H1 (cell line): ENCODE measurements at regions not wholly inside any gene's neighbourhood (a gene's known extent, or its start where the extent isn't known, plus 50 kb on each side); places are given as distances from the start of the nearest gene placed in this dataset.

ENCODE experiments used
- CTCF ChIA-PET: fragments of 300-600 bp; sonication (Branson Sonifier 250); formaldehyde crosslinking; loops from one replicate; lab custom pipeline; 2021; ENCODE audit not compliant: partially characterized antibody; lab: Charles Lee
- POLR2A ChIA-PET: fragments of 300-600 bp; sonication (Branson Sonifier 250); formaldehyde crosslinking; loops from one replicate; lab custom pipeline; 2021; ENCODE audit warnings: inconsistent platforms; ENCODE audit not compliant: partially characterized antibody; lab: Charles Lee
- DNase-seq, 2 experiments: peaks; one replicate each; pipeline versions ENCODE4 v3.0.0 to v3.0.0-alpha.2; 2010 to 2022; ENCODE audit warnings: low spot score in 2 of 2, low read depth in 1 of 2, mixed read lengths in 1 of 2
- FAIRE-seq: peaks from 2 replicates; lab custom pipeline; 2011; peaks lifted over from hg19 to GRCh38; lab: Jason Lieb, UNC
- H2AFZ ChIP-seq: 2 replicates; pipeline ENCODE4 v1.8.1; 2012; ENCODE audit warnings: low read length, inconsistent platforms
- H2AK5ac ChIP-seq: 2 replicates; pipeline ENCODE4 v1.6.1; 2013; ENCODE audit warnings: low read depth, low read length
- H2BK120ac ChIP-seq: replicated peaks from 2 replicates; pipeline ENCODE3; 2013; ENCODE audit warnings: low read depth, low read length, inconsistent platforms
- H2BK12ac ChIP-seq: 2 replicates; pipeline ENCODE4 v1.6.1; 2013; ENCODE audit warnings: low read depth, low read length
- H2BK15ac ChIP-seq: 2 replicates; pipeline ENCODE4 v1.6.1; 2013; ENCODE audit warnings: low read length
- H2BK20ac ChIP-seq: 2 replicates; pipeline ENCODE4 v1.6.1; 2013; ENCODE audit warnings: low read length
- H2BK5ac ChIP-seq: 2 replicates; pipeline ENCODE4 v1.6.1; 2013; ENCODE audit warnings: low read depth, low read length
- H3K14ac ChIP-seq: 2 replicates; pipeline ENCODE4 v1.6.1; 2013; ENCODE audit warnings: inconsistent platforms; ENCODE audit not compliant: insufficient read length
- H3K18ac ChIP-seq: 2 replicates; pipeline ENCODE4 v1.6.1; 2013; ENCODE audit warnings: low read length; ENCODE audit errors: extremely low read depth
- H3K23ac ChIP-seq: 2 replicates; pipeline ENCODE4 v1.6.1; 2013; ENCODE audit warnings: inconsistent platforms; ENCODE audit not compliant: insufficient read length
- H3K23me2 ChIP-seq: 2 replicates; pipeline ENCODE4 v1.6.1; 2013; ENCODE audit warnings: low read depth, low read length
- H3K27ac ChIP-seq: 2 replicates; pipeline ENCODE4 v1.6.1; 2011; ENCODE audit warnings: low read depth, low read length, inconsistent platforms
- H3K27me3 ChIP-seq, 4 experiments: replicated peaks in 1 of 4; 1 replicate in 1 of 4; 2 replicates in 3 of 4; pipeline versions ENCODE4 v1.6.1 to v1.8.1; 2011 to 2013; ENCODE audit warnings: low read length in 3 of 4, mild to moderate bottlenecking in 3 of 4, inconsistent platforms in 2 of 4, mixed read lengths in 2 of 4, moderate library complexity in 1 of 4; ENCODE audit not compliant: control insufficient read depth in 3 of 4, insufficient read depth in 3 of 4; ENCODE audit errors: extremely low read depth in 1 of 4
- H3K36me3 ChIP-seq, 4 experiments: 2 replicates each; pipeline versions ENCODE4 v1.6.1 to v1.8.1; 2011 to 2013; ENCODE audit warnings: mild to moderate bottlenecking in 4 of 4, low read length in 3 of 4, moderate library complexity in 2 of 4, control low read depth in 1 of 4, inconsistent platforms in 1 of 4; ENCODE audit not compliant: insufficient read depth in 4 of 4, control insufficient read depth in 2 of 4
- H3K4ac ChIP-seq: replicated peaks from 2 replicates; pipeline ENCODE3; 2013; ENCODE audit warnings: low read length, low read depth, mixed read lengths, inconsistent platforms; ENCODE audit not compliant: insufficient read length
- H3K4me1 ChIP-seq, 4 experiments: replicated peaks in 1 of 4; 1 replicate in 1 of 4; 2 replicates in 3 of 4; pipeline versions ENCODE4 v1.6.1 to v1.8.1; 2011 to 2013; ENCODE audit warnings: low read length in 3 of 4, inconsistent platforms in 2 of 4, mixed read lengths in 1 of 4; ENCODE audit not compliant: insufficient read depth in 4 of 4, control insufficient read depth in 3 of 4
- H3K4me2 ChIP-seq, 2 experiments: 2 replicates each; pipeline versions ENCODE4 v1.6.1 to v1.8.1; 2011 to 2013; ENCODE audit warnings: low read depth in 2 of 2, low read length in 2 of 2, control low read depth in 1 of 2, inconsistent platforms in 1 of 2, mild to moderate bottlenecking in 1 of 2; ENCODE audit not compliant: insufficient read depth in 1 of 2
- H3K4me3 ChIP-seq, 4 experiments: fragments of 200-600, 300-600 bp in 1 of 4; sonication (generic), shearing (Covaris generic), sonication (Bioruptor Twin) in 1 of 4; 2 replicates each; pipeline versions ENCODE4 v1.5.1 to v1.8.1; 2011 to 2016; ENCODE audit warnings: low read length in 4 of 4, low read depth in 3 of 4, control low read depth in 2 of 4, inconsistent platforms in 2 of 4, mild to moderate bottlenecking in 2 of 4, mixed read lengths in 1 of 4, moderate library complexity in 1 of 4; ENCODE audit not compliant: insufficient read depth in 2 of 4; ENCODE audit errors: extremely low read depth in 1 of 4
- H3K56ac ChIP-seq: replicated peaks from 2 replicates; pipeline ENCODE3; 2013; ENCODE audit warnings: low read depth, mild to moderate bottlenecking, mixed read lengths, low read length, inconsistent platforms; ENCODE audit not compliant: insufficient read length
- H3K79me1 ChIP-seq: 2 replicates; pipeline ENCODE4 v1.6.1; 2013; ENCODE audit warnings: low read depth, low read length, control low read depth
- H3K79me2 ChIP-seq, 2 experiments: 2 replicates each; pipeline versions ENCODE4 v1.6.1 to v1.8.1; 2012 to 2013; ENCODE audit warnings: low read length in 2 of 2, mild to moderate bottlenecking in 2 of 2, inconsistent platforms in 1 of 2; ENCODE audit not compliant: insufficient read depth in 2 of 2, control insufficient read depth in 1 of 2
- H3K9ac ChIP-seq, 4 experiments: replicated peaks in 1 of 4; 1 replicate in 1 of 4; 2 replicates in 3 of 4; pipeline versions ENCODE4 v1.6.1 to v1.8.1; 2011 to 2013; ENCODE audit warnings: low read depth in 3 of 4, low read length in 3 of 4, control low read depth in 2 of 4, mild to moderate bottlenecking in 2 of 4, moderate library complexity in 2 of 4, inconsistent platforms in 1 of 4; ENCODE audit errors: extremely low read depth in 1 of 4
- H3K9me3 ChIP-seq, 2 experiments: 2 replicates each; pipeline versions ENCODE4 v1.6.1 to v1.8.1; 2012 to 2013; ENCODE audit warnings: mild to moderate bottlenecking in 2 of 2, moderate library complexity in 2 of 2, control low read depth in 1 of 2, inconsistent platforms in 1 of 2, low read depth in 1 of 2, low read length in 1 of 2, mixed read lengths in 1 of 2; ENCODE audit not compliant: insufficient read depth in 2 of 2
- H4K20me1 ChIP-seq, 2 experiments: replicated peaks in 1 of 2; 2 replicates each; pipeline versions ENCODE3 to v1.8.1; 2011 to 2013; ENCODE audit warnings: inconsistent platforms in 2 of 2, low read length in 2 of 2, mild to moderate bottlenecking in 1 of 2; ENCODE audit not compliant: insufficient read depth in 2 of 2, control insufficient read depth in 1 of 2
- H4K5ac ChIP-seq: 2 replicates; pipeline ENCODE4 v1.6.1; 2013; ENCODE audit warnings: low read length, low read depth, mixed read lengths, inconsistent platforms; ENCODE audit not compliant: insufficient read length
- H4K8ac ChIP-seq: 2 replicates; pipeline ENCODE4 v1.8.0; 2013; ENCODE audit warnings: mild to moderate bottlenecking, moderate library complexity, low read length, inconsistent platforms; ENCODE audit not compliant: insufficient read depth; ENCODE audit errors: extremely low read depth
- H4K91ac ChIP-seq: replicated peaks from 2 replicates; pipeline ENCODE3; 2013; ENCODE audit warnings: low read length, mixed read lengths, inconsistent platforms; ENCODE audit not compliant: insufficient read length
- CHD2 ChIP-seq: IDR thresholded peaks from 2 replicates; pipeline ENCODE4 v1.6.1; 2012; ENCODE audit warnings: low read length, improper control_type of control experiment
- CTBP2 ChIP-seq: IDR thresholded peaks from 2 replicates; pipeline ENCODE4 v1.7.0; 2011; ENCODE audit warnings: borderline replicate concordance, mild to moderate bottlenecking, moderate library complexity, mixed read lengths, low read length; ENCODE audit not compliant: insufficient read depth, insufficient read length
- FOSL1 ChIP-seq: IDR thresholded peaks from 2 replicates; pipeline ENCODE4 v1.6.1; 2011; ENCODE audit warnings: mild to moderate bottlenecking, low read depth, low read length, moderate library complexity; ENCODE audit not compliant: insufficient read depth
- GABPA ChIP-seq: IDR thresholded peaks from 2 replicates; pipeline ENCODE4 v1.6.1; 2011; ENCODE audit warnings: mild to moderate bottlenecking, low read length, moderate library complexity, borderline replicate concordance; ENCODE audit not compliant: insufficient read depth
- HDAC2 ChIP-seq, 2 experiments: fragments of 300-600 bp in 1 of 2; sonication (generic) in 1 of 2; IDR thresholded peaks; 2 replicates each; pipeline ENCODE4 v1.6.1; 2011 to 2012; ENCODE audit warnings: low read depth in 2 of 2, low read length in 2 of 2, mild to moderate bottlenecking in 2 of 2, moderate library complexity in 2 of 2, borderline replicate concordance in 1 of 2, inconsistent platforms in 1 of 2
- HDAC6 ChIP-seq: IDR thresholded peaks from one replicate; pipeline ENCODE4 v1.7.1; 2012; ENCODE audit warnings: low read depth, mild to moderate bottlenecking, inconsistent platforms, low read length, moderate library complexity
- KDM1A ChIP-seq: fragments of 200-600, 300-600 bp; sonication (generic); IDR thresholded peaks from 2 replicates; pipeline ENCODE4 v1.7.1; 2016; ENCODE audit warnings: mild to moderate bottlenecking, low read length, borderline replicate concordance
- POLR2A ChIP-seq, 2 experiments: IDR thresholded peaks; 1 replicate in 1 of 2; 2 replicates in 1 of 2; pipeline ENCODE4 v1.6.1; 2011; ENCODE audit warnings: low read depth in 2 of 2, low read length in 2 of 2, mild to moderate bottlenecking in 2 of 2; ENCODE audit errors: control extremely low read depth in 1 of 2
- POLR2AphosphoS5 ChIP-seq: IDR thresholded peaks from 2 replicates; pipeline ENCODE4 v1.6.1; 2011; ENCODE audit warnings: low read depth, low read length
- RXRA ChIP-seq: IDR thresholded peaks from 2 replicates; pipeline ENCODE4 v1.6.1; 2011; ENCODE audit warnings: low read depth, mild to moderate bottlenecking, low read length, moderate library complexity; ENCODE audit not compliant: insufficient read depth
- SIX5 ChIP-seq: IDR thresholded peaks from 2 replicates; pipeline ENCODE4 v1.6.1; 2011; ENCODE audit warnings: mild to moderate bottlenecking, low read depth, low read length
- TAF1 ChIP-seq: IDR thresholded peaks from 2 replicates; pipeline ENCODE4 v1.6.1; 2011; ENCODE audit warnings: mild to moderate bottlenecking, low read depth, low read length
- TEAD4 ChIP-seq: IDR thresholded peaks from 2 replicates; pipeline ENCODE4 v1.6.1; 2012; ENCODE audit warnings: low read depth, low read length, inconsistent platforms, mixed read lengths
- WGBS, 2 experiments: shearing (Covaris generic) in 1 of 2; methylation state at CpG; one replicate each; pipeline versions ENCODE4 v1.1.6 to v1.1.7; 2013 to 2015; ENCODE audit warnings: low lambda C conversion rate in 2 of 2, mixed read lengths in 2 of 2, inconsistent platforms in 1 of 2, low coverage in 1 of 2, missing lambda C conversion rate in 1 of 2; ENCODE audit not compliant: insufficient replicate concordance in 2 of 2, insufficient coverage in 1 of 2, insufficient read length in 1 of 2; ENCODE audit errors: extremely low coverage in 1 of 2, missing lambda C conversion rate in 1 of 2; 5-methylcytosine and 5-hydroxymethylcytosine counted together
- TF ChIP-seq, protein P1 (sequence below): IDR thresholded peaks from 2 replicates; pipeline ENCODE4 v1.6.1; 2012; ENCODE audit warnings: inconsistent platforms
- TF ChIP-seq, protein P2 (sequence below): IDR thresholded peaks from 2 replicates; pipeline ENCODE4 v1.6.1; 2012; ENCODE audit warnings: inconsistent platforms

DNA sequence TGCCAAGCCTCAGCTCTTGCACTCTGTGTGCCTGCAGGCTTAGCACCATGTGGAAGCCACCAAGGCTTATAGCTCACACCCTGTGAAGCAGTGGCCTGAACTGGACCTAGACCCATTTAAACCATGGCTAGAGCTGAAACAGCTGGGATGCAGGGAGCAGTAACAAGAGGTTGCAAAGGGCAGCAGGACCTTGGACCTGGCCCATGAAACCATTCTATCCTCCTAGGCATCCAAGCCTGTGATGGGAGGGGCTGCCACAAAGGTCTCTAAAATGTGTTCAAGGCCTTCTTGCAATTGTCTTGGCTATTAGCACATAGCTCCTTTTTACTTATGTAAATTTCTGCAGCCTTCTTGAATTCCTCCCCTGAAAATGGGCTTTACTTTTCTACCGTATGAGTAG lies 57.9 kb upstream of the NPAP1 start:
- CTCF ChIA-PET: no interaction called here
- Histone ChIP-seq H3K23me2 (0 out of 2 replicates have a peak, but pooled peaks cover 2% of the 10 kb centered on the region), H3K36me3 (peaks cover 0 to 7% (median 0%) of the 10 kb centered on the region in 4 experiments; a peak in 1 of 8 replicates), H4K91ac (no peak overlapping the region), H3K9me3 (peaks cover 36 to 46% of the 10 kb centered on the region in 2 experiments), H3K4me3 (no peak overlapping the region), H3K79me1 (no peaks in the 10 kb centered on the region), H3K4ac (no peak overlapping the region), H2BK15ac (no peak overlapping the region), H2BK12ac (no peak overlapping the region), H3K4me1 (no peaks in the 10 kb centered on the region), H2BK5ac (no peak overlapping the region), H3K9ac (no peak overlapping the region), H2AFZ (no peak overlapping the region), H4K5ac (no peak overlapping the region), H3K79me2 (no peaks in the 10 kb centered on the region), H4K8ac (no peak overlapping the region), H2BK120ac (no peak overlapping the region), H3K23ac (no peak overlapping the region), H4K20me1 (no peaks in the 10 kb centered on the region), H2AK5ac (no peak overlapping the region), H3K14ac (no peak overlapping the region), H3K56ac (no peak overlapping the region), H3K4me2 (no peak overlapping the region), H3K18ac (no peak overlapping the region), H3K27me3 (no peaks in the 10 kb centered on the region), H3K27ac (no peak overlapping the region), H2BK20ac (no peak overlapping the region)
- POLR2A ChIA-PET: no interaction called here
- 100% methylated on average over 1 of the region's 1 CpG; no CpG with 5 or more reads in 1 of the 2 experiments for WGBS, 2 experiments
- FAIRE-seq: no peak
- no peak for DNase-seq
- TF ChIP-seq TEAD4 (no peak), KDM1A (no peak), TAF1 (no peak), HDAC2 (IDR thresholded peaks at IDR 0.05; ENCODE audit: borderline replicate concordance in 1 of 2, low read depth in 2 of 2, low read length in 2 of 2) (no peak), POLR2A (IDR thresholded peaks at IDR 0.05; ENCODE audit: control extremely low read depth in 1 of 2, low read depth in 2 of 2, low read length in 2 of 2) (no peak), RXRA (no peak), CHD2 (no peak), SIX5 (no peak), FOSL1 (no peak), CTBP2 (no peak), GABPA (no peak), POLR2AphosphoS5 (no peak), HDAC6 (no peak)
- TF ChIP-seq, protein P1, sequence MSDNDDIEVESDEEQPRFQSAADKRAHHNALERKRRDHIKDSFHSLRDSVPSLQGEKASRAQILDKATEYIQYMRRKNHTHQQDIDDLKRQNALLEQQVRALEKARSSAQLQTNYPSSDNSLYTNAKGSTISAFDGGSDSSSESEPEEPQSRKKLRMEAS: no peak
- TF ChIP-seq, protein P2, sequence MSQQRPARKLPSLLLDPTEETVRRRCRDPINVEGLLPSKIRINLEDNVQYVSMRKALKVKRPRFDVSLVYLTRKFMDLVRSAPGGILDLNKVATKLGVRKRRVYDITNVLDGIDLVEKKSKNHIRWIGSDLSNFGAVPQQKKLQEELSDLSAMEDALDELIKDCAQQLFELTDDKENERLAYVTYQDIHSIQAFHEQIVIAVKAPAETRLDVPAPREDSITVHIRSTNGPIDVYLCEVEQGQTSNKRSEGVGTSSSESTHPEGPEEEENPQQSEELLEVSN: no peak
